Stimulated activated CD4-positive, alpha-beta T cell treated with anti-CD3 and anti-CD28 coated beads, Interleukin-4, amount 100 ng/mL, for 48 hours (primary cell): ENCODE measurements at regions not wholly inside any gene's neighbourhood (a gene's known extent, or its start where the extent isn't known, plus 50 kb on each side); places are given as distances from the start of the nearest gene placed in this dataset.

Source experiments
- DNase-seq, 2 donors: peaks; one replicate each; pipeline ENCODE4 v3.0.0-alpha.2; 2020; ENCODE audit warnings: low read depth in 2 of 2

- DNase-seq: no peak
These were observed 139.4 kb downstream of the ID4 start for GRCh38 chr6:19976411-19977129.

GRCh38 chr6:19979059-19979458 is 141.9 kb downstream of the ID4 start:
- no peak for DNase-seq

GRCh38 chr6:19979986-19980385 is 142.8 kb downstream of the ID4 start:
- DNase-seq: no peak

- no peak for DNase-seq
These were observed 146.2 kb downstream of the ID4 start for GRCh38 chr6:19983374-19983773.

GRCh38 chr6:19986691-19987438 is 149.7 kb downstream of the ID4 start:
- no peak for DNase-seq

GRCh38 chr6:19988555-19988954 is 151.4 kb downstream of the ID4 start:
- DNase-seq: no peak

GRCh38 chr6:19991176-19991575 is 154.0 kb downstream of the ID4 start:
- no peak for DNase-seq

GRCh38 chr6:19994909-19995308 is 157.7 kb downstream of the ID4 start:
- DNase-seq: no peak

- DNase-seq: no peak
These were observed 158.5 kb downstream of the ID4 start for GRCh38 chr6:19995575-19996257.

GRCh38 chr6:19997104-19997503 is 159.9 kb downstream of the ID4 start:
- DNase-seq: no peak

- no peak for DNase-seq
These were observed 161.4 kb downstream of the ID4 start for GRCh38 chr6:19998541-19998940.

- no peak for DNase-seq
These were observed 162.4 kb downstream of the ID4 start for GRCh38 chr6:19999319-20000191.

- no peak for DNase-seq
These were observed 164.1 kb downstream of the ID4 start for GRCh38 chr6:20001286-20001685.

- no peak for DNase-seq
These were observed 168.9 kb downstream of the ID4 start for GRCh38 chr6:20006037-20006436.

- no peak for DNase-seq
These were observed 171.0 kb downstream of the ID4 start for GRCh38 chr6:20008131-20008530.

- DNase-seq: no peak
These were observed 176.1 kb downstream of the ID4 start for GRCh38 chr6:20013066-20013861.

GRCh38 chr6:20014508-20014907 is 177.3 kb downstream of the ID4 start:
- no peak for DNase-seq

- no peak for DNase-seq
These were observed 183.4 kb downstream of the ID4 start for GRCh38 chr6:20020526-20020925.

GRCh38 chr6:20021795-20022194 is 184.6 kb downstream of the ID4 start:
- no peak for DNase-seq

GRCh38 chr6:20023549-20024315 is 186.6 kb downstream of the ID4 start:
- DNase-seq: peak; percentile 6 to 11
